Duodenal mucosa (tissue), 2 donors: ENCODE measurements at regions not wholly inside any gene's neighbourhood (a gene's known extent, or its start where the extent isn't known, plus 50 kb on each side); places are given as distances from the start of the nearest gene placed in this dataset.

ENCODE experiments used
- H3K27ac ChIP-seq: one replicate; pipeline ENCODE4 v1.7.0; 2013; ENCODE audit warnings: low read depth, low read length
- H3K27me3 ChIP-seq, 2 donors: one replicate each; pipeline ENCODE4 v1.7.0; 2013; ENCODE audit warnings: low read length in 2 of 2, control low read depth in 1 of 2; ENCODE audit not compliant: insufficient read depth in 2 of 2, control insufficient read depth in 1 of 2
- H3K36me3 ChIP-seq, 2 donors: one replicate each; pipeline ENCODE4 v1.7.0; 2013; ENCODE audit warnings: low read length in 2 of 2, control low read depth in 1 of 2; ENCODE audit not compliant: insufficient read depth in 2 of 2, control insufficient read depth in 1 of 2
- H3K4me1 ChIP-seq, 2 donors: one replicate each; pipeline ENCODE4 v1.7.0; 2013; ENCODE audit warnings: low read length in 2 of 2, control low read depth in 1 of 2; ENCODE audit not compliant: insufficient read depth in 2 of 2, control insufficient read depth in 1 of 2
- H3K4me3 ChIP-seq, 2 donors: one replicate each; pipeline ENCODE4 v1.7.0; 2013; ENCODE audit warnings: low read length in 2 of 2, low read depth in 1 of 2
- H3K9ac ChIP-seq, 2 donors: one replicate each; pipeline ENCODE4 v1.7.0; 2013; ENCODE audit warnings: low read length in 2 of 2, low read depth in 1 of 2
- H3K9me3 ChIP-seq, 2 donors: one replicate each; pipeline ENCODE4 v1.7.0; 2013; ENCODE audit warnings: low read length in 2 of 2, control low read depth in 1 of 2; ENCODE audit not compliant: control insufficient read depth in 1 of 2

GRCh38 chr5:120982351-120982750 lies 518.3 kb downstream of the PRR16 start:
- Histone ChIP-seq H3K4me3 (no peak overlapping the region), H3K9ac (no peak overlapping the region), H3K4me1 (no peaks in the 10 kb centered on the region), H3K36me3 (no peaks in the 10 kb centered on the region), H3K9me3 (no peaks in the 10 kb centered on the region), H3K27ac (no peak overlapping the region), H3K27me3 (no peaks in the 10 kb centered on the region)

DNA sequence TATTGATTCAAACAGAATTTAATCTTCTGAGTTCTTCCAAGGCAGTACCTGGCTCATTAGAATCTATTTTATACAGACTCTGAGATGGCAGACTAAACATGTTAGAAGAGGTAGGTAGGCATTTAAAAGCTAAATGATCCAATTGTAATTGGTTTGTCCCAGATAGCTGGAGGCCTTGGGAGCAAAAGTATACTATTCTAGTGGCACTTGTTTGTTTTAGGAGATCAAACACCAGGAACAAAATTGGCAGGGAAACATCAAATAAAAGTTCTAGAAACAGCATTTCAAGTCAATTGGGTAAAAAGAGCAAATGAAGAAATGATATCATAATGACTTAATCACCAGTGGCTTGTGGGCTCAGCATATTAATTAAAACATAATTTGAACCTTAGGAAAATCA lies 521.4 kb downstream of the PRR16 start:
- H3K36me3 ChIP-seq = no peaks in the 10 kb centered on the region
- H3K9ac ChIP-seq = no peak overlapping the region
- no peaks in the 10 kb centered on the region for H3K27me3 ChIP-seq
- no peaks in the 10 kb centered on the region for H3K9me3 ChIP-seq
- H3K27ac ChIP-seq = no peak overlapping the region
- H3K4me3 ChIP-seq = no peak overlapping the region
- H3K4me1 ChIP-seq = no peaks in the 10 kb centered on the region

- no peaks in the 10 kb centered on the region for H3K27me3 ChIP-seq
Measured at GRCh38 chr5:120988491-120988890, 524.4 kb downstream of the PRR16 start.

GRCh38 chr5:120988941-120989340 lies 524.8 kb downstream of the PRR16 start:
- Histone ChIP-seq H3K4me1 (no peaks in the 10 kb centered on the region), H3K4me3 (no peak overlapping the region), H3K27me3 (no peaks in the 10 kb centered on the region), H3K9me3 (no peaks in the 10 kb centered on the region), H3K36me3 (no peaks in the 10 kb centered on the region), H3K27ac (no peak overlapping the region), H3K9ac (no peak overlapping the region)

More at GRCh38 chr5:120988491-120988890, 524.4 kb downstream of the PRR16 start:
- Histone ChIP-seq H3K9me3 (no peaks in the 10 kb centered on the region), H3K27ac (no peak overlapping the region), H3K4me3 (no peak overlapping the region), H3K36me3 (no peaks in the 10 kb centered on the region), H3K9ac (no peak overlapping the region), H3K4me1 (no peaks in the 10 kb centered on the region)

GRCh38 chr5:120991569-120991968 lies 527.5 kb downstream of the PRR16 start:
- no peaks in the 10 kb centered on the region for H3K27me3 ChIP-seq
- H3K27ac ChIP-seq = no peak overlapping the region
- no peaks in the 10 kb centered on the region for H3K36me3 ChIP-seq
- H3K4me1 ChIP-seq = no peaks in the 10 kb centered on the region
- no peak overlapping the region for H3K9ac ChIP-seq
- no peaks in the 10 kb centered on the region for H3K9me3 ChIP-seq
- H3K4me3 ChIP-seq = no peak overlapping the region

- Histone ChIP-seq H3K27me3 (no peaks in the 10 kb centered on the region), H3K4me1 (no peaks in the 10 kb centered on the region), H3K9me3 (no peaks in the 10 kb centered on the region), H3K27ac (no peak overlapping the region), H3K4me3 (no peak overlapping the region), H3K36me3 (no peaks in the 10 kb centered on the region), H3K9ac (no peak overlapping the region)
Measured at GRCh38 chr5:120994112-120994511, 530.0 kb downstream of the PRR16 start.

- no peaks in the 10 kb centered on the region for H3K9me3 ChIP-seq
- no peak overlapping the region for H3K27ac ChIP-seq
- H3K9ac ChIP-seq = no peak overlapping the region
- H3K4me1 ChIP-seq = no peaks in the 10 kb centered on the region
- no peaks in the 10 kb centered on the region for H3K36me3 ChIP-seq
- H3K4me3 ChIP-seq = no peak overlapping the region
- H3K27me3 ChIP-seq = no peaks in the 10 kb centered on the region
Measured at GRCh38 chr5:120999550-120999949, 535.5 kb downstream of the PRR16 start.

DNA sequence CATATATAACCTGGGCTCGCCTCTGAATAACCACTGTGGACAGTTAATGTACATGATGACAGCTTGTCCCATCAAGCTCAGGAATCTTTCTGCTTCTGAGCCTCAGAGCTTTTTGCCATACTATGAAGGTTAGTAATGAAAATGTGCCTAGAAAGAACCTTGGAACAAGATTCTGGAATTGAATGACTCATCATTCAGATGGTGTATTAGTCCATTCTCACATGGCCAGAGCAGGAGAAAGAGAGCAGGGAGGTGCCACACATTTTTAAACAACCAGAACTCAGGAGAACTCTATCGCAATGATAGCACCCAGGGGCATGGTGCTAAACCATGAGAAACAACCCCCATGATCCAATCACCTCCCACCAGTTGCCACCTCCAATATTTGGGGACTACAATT lies 542.1 kb downstream of the PRR16 start:
- no peaks in the 10 kb centered on the region for H3K36me3 ChIP-seq
- no peak overlapping the region for H3K4me3 ChIP-seq
- no peak overlapping the region for H3K27ac ChIP-seq
- H3K4me1 ChIP-seq = no peaks in the 10 kb centered on the region
- no peaks in the 10 kb centered on the region for H3K27me3 ChIP-seq
- no peak overlapping the region for H3K9ac ChIP-seq
- H3K9me3 ChIP-seq = no peaks in the 10 kb centered on the region

DNA sequence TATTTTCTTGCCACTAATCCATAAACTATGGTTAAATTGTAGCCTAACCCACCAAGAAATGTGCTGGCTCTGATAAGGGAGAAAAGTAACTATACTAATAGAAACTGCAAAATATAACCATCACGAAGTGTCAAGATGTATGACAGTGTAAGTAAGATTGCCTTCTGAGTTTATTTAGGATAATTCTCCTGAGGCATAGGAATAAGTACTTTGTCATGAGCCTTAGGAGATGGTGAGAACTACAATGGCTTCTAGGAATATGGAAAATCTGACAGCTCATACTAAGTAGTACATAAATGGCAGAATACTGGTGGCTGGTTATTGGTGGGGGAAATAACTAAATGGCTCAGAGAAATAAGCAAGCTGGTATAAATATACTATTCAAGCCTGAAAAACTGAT lies 543.9 kb downstream of the PRR16 start:
- H3K4me1 ChIP-seq = no peaks in the 10 kb centered on the region
- H3K36me3 ChIP-seq = no peaks in the 10 kb centered on the region
- no peaks in the 10 kb centered on the region for H3K9me3 ChIP-seq
- no peaks in the 10 kb centered on the region for H3K27me3 ChIP-seq
- H3K4me3 ChIP-seq = no peak overlapping the region
- no peak overlapping the region for H3K27ac ChIP-seq
- H3K9ac ChIP-seq = no peak overlapping the region

DNA sequence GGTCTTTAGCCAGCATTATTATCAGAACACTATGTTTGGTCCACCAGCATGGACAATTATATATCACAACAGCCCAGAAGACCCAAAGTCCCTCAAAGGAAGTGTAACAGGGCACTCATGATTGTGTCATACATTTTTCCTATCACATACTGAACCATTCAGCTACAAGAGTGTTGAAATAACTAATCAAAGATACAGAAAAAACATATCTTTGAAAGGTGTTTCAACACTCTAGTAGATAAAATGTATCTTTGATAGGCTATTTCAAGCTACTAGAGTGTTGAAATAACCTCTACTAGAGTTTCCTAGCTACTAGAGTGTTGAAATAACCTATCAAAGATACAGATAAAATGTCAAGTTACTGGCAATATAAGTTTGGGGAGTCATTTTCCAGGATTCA lies 545.0 kb downstream of the PRR16 start:
- Histone ChIP-seq H3K27me3 (no peaks in the 10 kb centered on the region), H3K9me3 (no peaks in the 10 kb centered on the region), H3K4me1 (no peaks in the 10 kb centered on the region), H3K4me3 (no peak overlapping the region), H3K9ac (no peak overlapping the region), H3K36me3 (no peaks in the 10 kb centered on the region), H3K27ac (no peak overlapping the region)

GRCh38 chr5:121018004-121018403 lies 553.9 kb downstream of the PRR16 start:
- Histone ChIP-seq H3K36me3 (no peaks in the 10 kb centered on the region), H3K9me3 (no peaks in the 10 kb centered on the region), H3K4me1 (no peaks in the 10 kb centered on the region), H3K27ac (no peak overlapping the region), H3K4me3 (no peak overlapping the region), H3K9ac (no peak overlapping the region), H3K27me3 (no peaks in the 10 kb centered on the region)
